HepG2 (cell line): ENCODE measurements at regions not wholly inside any gene's neighbourhood (a gene's known extent, or its start where the extent isn't known, plus 50 kb on each side); places are given as distances from the start of the nearest gene placed in this dataset.

ENCODE experiments used
- ATAC-seq: fragments of 200-7000 bp; cut with Tn5 transposase; 3 replicates; pipeline ENCODE4 v1.9.1; 2020; ENCODE audit warnings: mild to moderate bottlenecking, moderate library complexity
- BruUV-seq: library from RNA; stranded (reverse); fragments of 400-500 nt; replicated peaks from 2 replicates; lab custom pipeline; 2021; lab: Mats Ljungman, UMichigan
- CTCF ChIA-PET: fragments of 300-600 bp; formaldehyde crosslinking; extraction: SDS; loops from one replicate; lab custom pipeline; 2021; ENCODE audit warnings: low total read pairs, inconsistent platforms, low intra/inter-chr PET ratio; lab: Yijun Ruan, JAX
- POLR2A ChIA-PET: fragments of 350-600 bp; sonication (Branson Sonifier 250); formaldehyde crosslinking; loops from one replicate; lab custom pipeline; 2020; ENCODE audit warnings: antibody characterized with exemption, inconsistent platforms; lab: Yijun Ruan, JAX
- DNase-seq: peaks from one replicate; pipeline ENCODE4 v3.0.0-alpha.2; 2015; ENCODE audit warnings: low spot score
- FAIRE-seq: peaks from 3 replicates; lab custom pipeline; 2011; peaks lifted over from hg19 to GRCh38; lab: Jason Lieb, UNC
- H2AFZ ChIP-seq: one replicate; pipeline ENCODE4 v1.6.1; 2011; ENCODE audit warnings: low read length, inconsistent platforms
- H3K27ac ChIP-seq: fragments of 300-600 bp; 3 replicates; pipeline ENCODE4 v1.8.0; 2011; ENCODE audit warnings: mixed run types, mild to moderate bottlenecking, mixed read lengths, low read length, inconsistent platforms; ENCODE audit not compliant: insufficient read depth; ENCODE audit errors: extremely low read length
- H3K27me3 ChIP-seq, 2 experiments: fragments of 200-600 bp in 1 of 2; 2 replicates in 1 of 2; 3 replicates in 1 of 2; pipeline versions ENCODE4 v1.6.0 to v1.8.0; 2011; ENCODE audit warnings: low read length in 2 of 2, mild to moderate bottlenecking in 2 of 2, moderate library complexity in 2 of 2, inconsistent platforms in 1 of 2; ENCODE audit not compliant: insufficient read depth in 2 of 2, control insufficient read depth in 1 of 2
- H3K36me3 ChIP-seq, 2 experiments: fragments of 200-600 bp in 1 of 2; replicated peaks in 1 of 2; 2 replicates in 1 of 2; 3 replicates in 1 of 2; pipeline versions ENCODE4 v1.5.1 to v1.8.0; 2011; ENCODE audit warnings: low read length in 2 of 2, inconsistent platforms in 1 of 2; ENCODE audit not compliant: insufficient read depth in 2 of 2, control insufficient read depth in 1 of 2
- H3K4me1 ChIP-seq: 2 replicates; pipeline ENCODE4 v1.5.1; 2012; ENCODE audit warnings: low read length, inconsistent platforms; ENCODE audit not compliant: insufficient read depth
- H3K4me2 ChIP-seq: 2 replicates; pipeline ENCODE4 v1.6.0; 2011; ENCODE audit warnings: low read depth, low read length, inconsistent platforms
- H3K4me3 ChIP-seq, 3 experiments: fragments of 200-600 bp in 1 of 3; sonication (generic), shearing (Covaris generic) in 1 of 3; replicated peaks in 1 of 3; 2 replicates each; pipeline ENCODE4 v1.5.1; 2011 to 2016; ENCODE audit warnings: low read length in 3 of 3, inconsistent platforms in 2 of 3, low read depth in 2 of 3, mild to moderate bottlenecking in 2 of 3, control low read depth in 1 of 3, mixed read lengths in 1 of 3; ENCODE audit not compliant: insufficient read depth in 1 of 3
- H3K79me2 ChIP-seq: one replicate; pipeline ENCODE4 v1.6.1; 2011; ENCODE audit warnings: low read length, inconsistent platforms; ENCODE audit not compliant: insufficient read depth
- H3K9ac ChIP-seq: 2 replicates; pipeline ENCODE4 v1.6.0; 2011; ENCODE audit warnings: mild to moderate bottlenecking, low read depth, low read length, inconsistent platforms; ENCODE audit not compliant: insufficient read depth
- H3K9me3 ChIP-seq: 2 replicates; pipeline ENCODE4 v1.5.1; 2012; ENCODE audit warnings: mild to moderate bottlenecking, low read length
- H4K20me1 ChIP-seq: 2 replicates; pipeline ENCODE4 v1.6.0; 2011; ENCODE audit warnings: inconsistent platforms, mild to moderate bottlenecking, low read length, moderate library complexity; ENCODE audit not compliant: insufficient read depth
- CBFB ChIP-seq: sonication (generic); formaldehyde crosslinking; IDR thresholded peaks from 2 replicates; pipeline ENCODE4 v1.4.0; 2020; ENCODE audit warnings: missing genetic modification reagents
- ETV5 ChIP-seq: IDR thresholded peaks from 2 replicates; pipeline ENCODE4 v1.6.1; 2018; ENCODE audit warnings: missing biosample characterization, missing genetic modification reagents, inconsistent platforms, borderline replicate concordance
- IRF2 ChIP-seq: IDR thresholded peaks from 2 replicates; pipeline ENCODE4 v1.6.1; 2018; ENCODE audit warnings: missing genetic modification reagents, missing compliant biosample characterization
- PAX8 ChIP-seq: sonication (generic); formaldehyde crosslinking; IDR thresholded peaks from 2 replicates; pipeline ENCODE4 v1.8.0; 2022; ENCODE audit warnings: mild to moderate bottlenecking, missing genetic modification reagents, borderline replicate concordance
- SALL2 ChIP-seq: sonication (generic); formaldehyde crosslinking; IDR thresholded peaks from 2 replicates; pipeline ENCODE4 v1.8.1; 2023; ENCODE audit warnings: mild to moderate bottlenecking, missing genetic modification reagents, inconsistent platforms
- ZBTB14 ChIP-seq: sonication (generic); formaldehyde crosslinking; IDR thresholded peaks from 2 replicates; pipeline ENCODE4 v1.4.0; 2020; ENCODE audit warnings: missing genetic modification reagents
- ZBTB26 ChIP-seq: IDR thresholded peaks from 2 replicates; pipeline ENCODE4 v1.6.1; 2016; ENCODE audit warnings: missing compliant biosample characterization, missing genetic modification reagents, borderline replicate concordance
- ZFP37 ChIP-seq: sonication (generic); formaldehyde crosslinking; IDR thresholded peaks from 2 replicates; pipeline ENCODE4 v1.4.0; 2020; ENCODE audit warnings: missing genetic modification reagents, borderline replicate concordance
- ZKSCAN8 ChIP-seq: IDR thresholded peaks from 2 replicates; pipeline ENCODE4 v1.6.1; 2016; ENCODE audit warnings: borderline replicate concordance, missing genetic modification reagents, missing compliant biosample characterization
- WGBS: methylation state at CpG from one replicate; pipeline ENCODE4 v1.1.6; 2017; ENCODE audit warnings: low lambda C conversion rate; 5-methylcytosine and 5-hydroxymethylcytosine counted together
- in situ Hi-C: cut with HindIII; loops from 2 replicates; pipeline ENCODE4 v1.10.0; 2017; ENCODE audit warnings: low pct_unique_long_range_greater_than_20kb; ENCODE audit not compliant: extremely low pct_ligation_motif_present
- intact Hi-C: fragments of 100-400 bp; cut with micrococcal nuclease; formaldehyde crosslinking; loops from one replicate; pipeline ENCODE4 v1.10.0; 2022; ENCODE audit not compliant: unreplicated experiment
- TF ChIP-seq, protein P1 (sequence below), 2 experiments: sonication (generic) in 1 of 2; formaldehyde crosslinking in 1 of 2; IDR thresholded peaks; 2 replicates each; pipeline versions ENCODE4 v1.6.1 to v1.9.0; 2014 to 2022; ENCODE audit warnings: antibody characterized with exemption in 1 of 2, borderline replicate concordance in 1 of 2, inconsistent platforms in 1 of 2, low read depth in 1 of 2, missing genetic modification reagents in 1 of 2

DNA sequence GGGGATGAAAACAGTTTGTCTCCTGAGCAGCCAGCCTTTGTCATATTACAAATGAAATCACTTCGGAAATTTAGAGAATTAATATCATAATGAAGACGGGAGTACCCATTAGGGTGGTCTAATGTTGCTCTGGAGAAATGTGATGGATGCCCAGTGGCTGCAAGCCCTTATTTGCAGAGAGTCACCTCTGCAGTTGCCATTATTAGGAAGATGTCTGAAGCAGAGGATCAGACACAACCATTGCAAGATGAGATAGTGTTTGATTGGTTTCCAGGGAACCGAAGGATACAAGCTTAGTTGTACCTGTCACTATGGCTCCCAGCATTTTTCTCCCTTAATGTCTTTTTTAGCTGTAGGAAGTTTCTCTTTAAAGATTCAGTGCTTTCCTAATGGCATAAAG lies 272.4 kb downstream of the FIGN start:
- no TSS peak for BruUV-seq
- no peak for TF ChIP-seq ZBTB14 (CRISPR knock-in tag)
- TF ChIP-seq SALL2 (CRISPR knock-in tag) = no peak
- no peak for TF ChIP-seq ZKSCAN8 (CRISPR knock-in tag)
- no peak for TF ChIP-seq IRF2
- Histone ChIP-seq H3K9me3 (no peaks in the 10 kb centered on the region), H3K4me1 (no peaks in the 10 kb centered on the region), H3K36me3 (no peaks in the 10 kb centered on the region), H3K9ac (no peak overlapping the region), H3K4me2 (no peak overlapping the region), H3K79me2 (no peaks in the 10 kb centered on the region), H2AFZ (no peak overlapping the region), H3K27ac (no peak overlapping the region), H4K20me1 (no peaks in the 10 kb centered on the region), H3K4me3 (no peak overlapping the region), H3K27me3 (no peaks in the 10 kb centered on the region)
- ATAC-seq (no peak), FAIRE-seq (no peak), DNase-seq (no peak)
- 23% methylated on average over 3 of the region's 3 CpGs for WGBS
- intact Hi-C loops = no loop called here
- POLR2A ChIA-PET = no interaction called here
- in situ Hi-C loops = no loop called here
- CTCF ChIA-PET = no interaction called here

- no peaks in the 10 kb centered on the region for H3K9me3 ChIP-seq
- no peak for FAIRE-seq
- H3K27me3 ChIP-seq = no peaks in the 10 kb centered on the region
- no peak overlapping the region for H3K4me3 ChIP-seq
- TF ChIP-seq CBFB (no peak), ZBTB26 (CRISPR knock-in tag) (no peak), ZFP37 (CRISPR knock-in tag) (no peak), PAX8 (CRISPR knock-in tag) (no peak), ETV5 (CRISPR knock-in tag) (no peak)
- TF ChIP-seq, protein P1, sequence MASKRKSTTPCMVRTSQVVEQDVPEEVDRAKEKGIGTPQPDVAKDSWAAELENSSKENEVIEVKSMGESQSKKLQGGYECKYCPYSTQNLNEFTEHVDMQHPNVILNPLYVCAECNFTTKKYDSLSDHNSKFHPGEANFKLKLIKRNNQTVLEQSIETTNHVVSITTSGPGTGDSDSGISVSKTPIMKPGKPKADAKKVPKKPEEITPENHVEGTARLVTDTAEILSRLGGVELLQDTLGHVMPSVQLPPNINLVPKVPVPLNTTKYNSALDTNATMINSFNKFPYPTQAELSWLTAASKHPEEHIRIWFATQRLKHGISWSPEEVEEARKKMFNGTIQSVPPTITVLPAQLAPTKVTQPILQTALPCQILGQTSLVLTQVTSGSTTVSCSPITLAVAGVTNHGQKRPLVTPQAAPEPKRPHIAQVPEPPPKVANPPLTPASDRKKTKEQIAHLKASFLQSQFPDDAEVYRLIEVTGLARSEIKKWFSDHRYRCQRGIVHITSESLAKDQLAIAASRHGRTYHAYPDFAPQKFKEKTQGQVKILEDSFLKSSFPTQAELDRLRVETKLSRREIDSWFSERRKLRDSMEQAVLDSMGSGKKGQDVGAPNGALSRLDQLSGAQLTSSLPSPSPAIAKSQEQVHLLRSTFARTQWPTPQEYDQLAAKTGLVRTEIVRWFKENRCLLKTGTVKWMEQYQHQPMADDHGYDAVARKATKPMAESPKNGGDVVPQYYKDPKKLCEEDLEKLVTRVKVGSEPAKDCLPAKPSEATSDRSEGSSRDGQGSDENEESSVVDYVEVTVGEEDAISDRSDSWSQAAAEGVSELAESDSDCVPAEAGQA (IDR thresholded peaks at IDR 0.05; ENCODE audit: low read depth) = no peak
- TF ChIP-seq, protein P1 (CRISPR knock-in tag; IDR thresholded peaks at IDR 0.05; ENCODE audit: borderline replicate concordance) = no peak
- TF ChIP-seq, all 625 proteins: peak for 0
- Histone ChIP-seq H3K4me1 (no peaks in the 10 kb centered on the region), H2AFZ (no peak overlapping the region), H4K20me1 (no peaks in the 10 kb centered on the region), H3K27ac (no peak overlapping the region), H3K9ac (no peak overlapping the region), H3K79me2 (no peaks in the 10 kb centered on the region), H3K4me2 (no peak overlapping the region), H3K36me3 (no peaks in the 10 kb centered on the region)
- in situ Hi-C loops = no loop called here
- intact Hi-C loops = no loop called here
- DNase-seq (no peak), ATAC-seq (no peak)
- 53% methylated on average over 5 of the region's 5 CpGs for WGBS
- BruUV-seq = no TSS peak
- ChIA-PET POLR2A (no interaction called here), CTCF (no interaction called here)
Measured at GRCh38 chr2:163462993-163463392, 272.8 kb downstream of the FIGN start.
